Left lung (tissue), 4 donors: ENCODE measurements at regions not wholly inside any gene's neighbourhood (a gene's known extent, or its start where the extent isn't known, plus 50 kb on each side); places are given as distances from the start of the nearest gene placed in this dataset.

Experiments used
- ATAC-seq: fragments of 200-7000 bp; cut with Tn5 transposase; one replicate; pipeline ENCODE4 v1.9.1; 2020; ENCODE audit warnings: moderate library complexity
- DNase-seq, 4 donors: peaks; one replicate each; pipeline ENCODE4 v3.0.0-alpha.2; 2013 to 2020
- H3K27ac ChIP-seq, 2 donors: fragments of 200-600 bp; sonication (generic) in 1 of 2; one replicate each; pipeline versions ENCODE4 v1.5.0 to v1.8.0; 2020 to 2021
- H3K27me3 ChIP-seq, 2 donors: fragments of 200-600 bp; sonication (generic) in 1 of 2; one replicate each; pipeline versions ENCODE4 v1.5.0 to v1.8.0; 2020 to 2021
- H3K36me3 ChIP-seq, 2 donors: fragments of 200-600 bp; sonication (generic) in 1 of 2; one replicate each; pipeline versions ENCODE4 v1.5.0 to v1.8.0; 2020 to 2021
- H3K4me1 ChIP-seq, 2 donors: fragments of 200-600 bp; one replicate each; pipeline ENCODE4 v1.8.0; 2021
- H3K4me3 ChIP-seq, 2 donors: fragments of 200-600 bp; sonication (generic) in 1 of 2; one replicate each; pipeline versions ENCODE4 v1.5.0 to v1.8.0; 2020 to 2021; ENCODE audit warnings: mild to moderate bottlenecking in 1 of 2
- H3K9me3 ChIP-seq, 2 donors: fragments of 200-600 bp; sonication (generic) in 1 of 2; one replicate each; pipeline versions ENCODE4 v1.5.0 to v1.8.0; 2020 to 2021
- intact Hi-C, 2 donors: fragments of 100-400 bp; cut with DNase I; formaldehyde crosslinking; loops; one replicate each; pipeline versions ENCODE4 v1.11.2 to v1.14.2; 2022
- TF ChIP-seq, protein P1 (sequence below), 2 donors: fragments of 200-600 bp; sonication (generic) in 1 of 2; IDR thresholded peaks; one replicate each; pipeline versions ENCODE4 v1.5.0 to v1.8.0; 2021; ENCODE audit warnings: antibody characterized with exemption in 2 of 2
- donor health status: DM: no; HTN: yes; CAD: no.
- donor health status: DM: no; HTN: no; CAD: no.

DNA sequence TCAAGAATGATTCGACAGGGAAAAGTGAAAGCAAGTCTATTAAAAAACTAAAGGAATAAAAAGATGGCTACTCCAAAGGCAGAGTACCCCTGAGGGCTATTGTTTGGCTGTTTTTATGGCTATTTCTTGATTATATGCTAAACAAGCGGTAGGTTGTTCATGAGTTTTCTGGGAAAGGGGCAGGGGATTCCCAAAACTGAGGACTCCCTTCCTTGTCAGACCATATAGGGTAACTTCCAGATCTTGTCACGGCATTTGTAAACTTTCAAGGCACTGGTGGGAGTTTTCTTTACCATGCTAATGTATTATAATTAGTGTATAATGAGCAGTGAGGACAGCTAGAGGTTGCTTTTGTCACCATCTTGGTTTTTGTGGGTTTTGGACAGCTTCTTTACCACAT, 474.9 kb upstream of the MC4R start:
- Histone ChIP-seq H3K4me1 (no peaks in the 10 kb centered on the region), H3K36me3 (no peaks in the 10 kb centered on the region), H3K27ac (no peak overlapping the region), H3K9me3 (peaks cover 0 to 18% of the 10 kb centered on the region in 2 donors), H3K4me3 (no peak overlapping the region), H3K27me3 (no peaks in the 10 kb centered on the region)
- DNase-seq, result no peak
- intact Hi-C loops, result no loop called here
- TF ChIP-seq, protein P1, sequence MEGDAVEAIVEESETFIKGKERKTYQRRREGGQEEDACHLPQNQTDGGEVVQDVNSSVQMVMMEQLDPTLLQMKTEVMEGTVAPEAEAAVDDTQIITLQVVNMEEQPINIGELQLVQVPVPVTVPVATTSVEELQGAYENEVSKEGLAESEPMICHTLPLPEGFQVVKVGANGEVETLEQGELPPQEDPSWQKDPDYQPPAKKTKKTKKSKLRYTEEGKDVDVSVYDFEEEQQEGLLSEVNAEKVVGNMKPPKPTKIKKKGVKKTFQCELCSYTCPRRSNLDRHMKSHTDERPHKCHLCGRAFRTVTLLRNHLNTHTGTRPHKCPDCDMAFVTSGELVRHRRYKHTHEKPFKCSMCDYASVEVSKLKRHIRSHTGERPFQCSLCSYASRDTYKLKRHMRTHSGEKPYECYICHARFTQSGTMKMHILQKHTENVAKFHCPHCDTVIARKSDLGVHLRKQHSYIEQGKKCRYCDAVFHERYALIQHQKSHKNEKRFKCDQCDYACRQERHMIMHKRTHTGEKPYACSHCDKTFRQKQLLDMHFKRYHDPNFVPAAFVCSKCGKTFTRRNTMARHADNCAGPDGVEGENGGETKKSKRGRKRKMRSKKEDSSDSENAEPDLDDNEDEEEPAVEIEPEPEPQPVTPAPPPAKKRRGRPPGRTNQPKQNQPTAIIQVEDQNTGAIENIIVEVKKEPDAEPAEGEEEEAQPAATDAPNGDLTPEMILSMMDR (IDR thresholded peaks at IDR 0.05), result no peak
- no peak for ATAC-seq

DNA sequence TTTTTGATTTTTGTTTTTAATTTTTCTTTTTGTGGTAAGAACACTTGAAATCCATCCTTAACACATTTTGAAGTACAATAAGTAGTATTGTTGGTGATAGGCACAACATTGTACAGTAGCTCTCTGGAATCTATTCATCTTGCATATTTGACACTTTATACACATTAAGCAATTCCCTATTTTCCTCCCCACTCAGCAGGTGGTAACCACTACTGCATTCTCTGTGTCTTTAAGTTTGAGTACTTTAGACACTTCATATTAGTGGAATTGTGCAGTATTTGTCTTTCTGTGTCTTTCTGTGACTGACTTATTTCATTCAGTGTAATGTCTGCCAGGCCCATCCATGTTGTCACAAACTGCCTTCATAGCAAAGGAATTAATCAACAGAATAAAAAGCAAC, 471.7 kb upstream of the CDH20 start:
- DNase-seq, result no peak
- Histone ChIP-seq H3K27me3 (no peaks in the 10 kb centered on the region), H3K27ac (no peak overlapping the region), H3K36me3 (no peaks in the 10 kb centered on the region), H3K4me3 (no peak overlapping the region), H3K4me1 (no peaks in the 10 kb centered on the region), H3K9me3 (no peaks in the 10 kb centered on the region)
- ATAC-seq, result no peak
- intact Hi-C loops, result no loop called here
- TF ChIP-seq, protein P1 (IDR thresholded peaks at IDR 0.05), result no peak

DNA sequence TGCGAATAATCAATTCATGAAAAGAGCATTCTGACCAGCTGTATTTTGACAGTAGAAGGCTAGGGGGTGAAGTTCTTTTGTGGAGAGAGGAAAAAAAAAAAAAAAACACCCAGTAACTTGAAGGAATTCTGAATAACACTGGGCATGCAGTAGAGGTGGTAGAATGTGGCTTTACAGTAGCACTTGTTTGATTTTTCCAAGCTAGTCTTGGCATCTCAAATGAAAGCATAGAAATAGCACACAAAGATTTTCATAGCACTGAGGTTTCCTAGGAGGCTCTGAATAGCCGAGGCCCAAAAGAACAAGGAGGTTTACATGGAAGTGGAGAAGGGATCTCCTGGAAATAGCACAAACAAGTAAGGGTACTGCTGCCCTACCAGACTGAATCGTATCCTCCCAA, 470.2 kb upstream of the CDH20 start:
- H3K27me3 ChIP-seq, result no peaks in the 10 kb centered on the region
- no peaks in the 10 kb centered on the region for H3K4me1 ChIP-seq
- no peak overlapping the region for H3K4me3 ChIP-seq
- ATAC-seq (no peak), DNase-seq (no peak)
- no peaks in the 10 kb centered on the region for H3K9me3 ChIP-seq
- H3K36me3 ChIP-seq, result no peaks in the 10 kb centered on the region
- H3K27ac ChIP-seq, result no peak overlapping the region
- intact Hi-C loops, result no loop called here
- TF ChIP-seq, protein P1 (IDR thresholded peaks at IDR 0.05), result no peak

DNA sequence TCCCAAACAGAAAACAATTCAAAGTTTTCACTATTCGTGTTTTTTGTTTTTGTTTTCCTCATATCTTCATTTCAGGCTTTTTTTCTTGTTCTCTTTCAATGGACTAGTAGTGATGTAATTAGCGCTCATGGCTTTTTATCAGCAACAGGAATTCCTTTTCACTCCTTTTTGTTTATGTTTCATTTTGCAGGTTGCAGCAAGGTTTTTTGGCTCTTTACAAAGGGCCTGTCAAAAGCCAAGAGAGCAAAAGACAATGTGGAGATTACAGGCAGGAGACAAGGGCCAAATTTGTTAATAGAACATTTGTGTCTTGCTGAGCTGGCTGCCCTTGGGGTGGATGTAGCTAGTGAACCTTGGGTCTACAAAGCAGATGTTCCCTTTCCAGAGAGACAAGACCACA, 467.4 kb upstream of the CDH20 start:
- no peaks in the 10 kb centered on the region for H3K27me3 ChIP-seq
- no peak for ATAC-seq
- no peaks in the 10 kb centered on the region for H3K4me1 ChIP-seq
- no peaks in the 10 kb centered on the region for H3K9me3 ChIP-seq
- no peak for DNase-seq
- intact Hi-C loops, result no loop called here
- H3K36me3 ChIP-seq, result no peaks in the 10 kb centered on the region
- TF ChIP-seq, protein P1 (IDR thresholded peaks at IDR 0.05), result no peak
- H3K27ac ChIP-seq, result no peak overlapping the region
- H3K4me3 ChIP-seq, result no peak overlapping the region

DNA sequence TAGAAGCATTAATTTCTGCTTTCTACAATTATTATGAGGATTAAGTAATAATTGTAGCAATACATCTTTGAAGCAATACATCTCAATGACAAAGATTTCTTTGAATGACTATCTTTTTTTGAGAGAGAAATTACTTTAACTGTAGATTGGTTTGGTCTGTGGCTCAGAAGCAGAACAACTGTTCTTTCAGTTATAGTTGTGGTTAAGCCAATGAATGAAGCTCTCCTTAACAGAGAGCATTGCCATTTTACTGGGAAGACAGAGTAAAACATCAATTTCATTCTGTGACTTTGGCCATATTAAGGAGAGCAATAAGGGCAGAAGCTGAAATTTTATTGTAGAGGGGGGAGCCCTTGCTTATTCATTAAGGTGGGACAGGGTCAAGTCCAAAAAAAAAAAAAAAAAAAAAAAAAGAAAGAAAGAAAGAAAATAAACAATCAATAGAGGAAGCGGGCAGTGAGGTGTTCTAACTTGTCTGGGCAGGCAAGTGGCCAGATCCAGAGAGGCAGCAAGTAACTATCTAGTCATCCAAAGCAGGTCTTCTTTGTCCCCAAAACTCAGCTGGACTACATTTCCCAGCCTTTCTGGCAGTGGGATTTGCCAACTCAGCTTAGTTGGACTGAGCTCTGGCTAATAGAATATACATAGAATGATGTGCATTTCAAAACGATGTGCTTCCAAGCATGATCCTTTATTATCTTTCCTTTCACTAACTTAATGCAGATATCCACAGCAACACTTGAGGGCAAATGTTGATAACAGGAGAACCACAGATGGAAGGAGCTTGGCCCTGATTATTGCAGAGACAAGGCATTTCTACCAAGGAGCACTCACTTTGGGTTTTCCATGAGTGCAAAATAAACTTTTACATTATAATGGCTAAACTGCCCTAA, 462.7 kb upstream of the CDH20 start:
- no peaks in the 10 kb centered on the region for H3K4me1 ChIP-seq
- ATAC-seq (no peak), DNase-seq (no peak)
- H3K9me3 ChIP-seq, result no peaks in the 10 kb centered on the region
- H3K4me3 ChIP-seq, result no peak overlapping the region
- TF ChIP-seq, protein P1 (IDR thresholded peaks at IDR 0.05), result no peak
- intact Hi-C loops, result no loop called here
- no peaks in the 10 kb centered on the region for H3K27me3 ChIP-seq
- H3K36me3 ChIP-seq, result no peaks in the 10 kb centered on the region
- H3K27ac ChIP-seq, result no peak overlapping the region
